ENCODE measurements at regions not wholly inside any gene's neighbourhood (a gene's known extent, or its start where the extent isn't known, plus 50 kb on each side); places are given as distances from the start of the nearest gene placed in this dataset.
"Not testable (repeated sequence)": the region's sequence is repeated elsewhere in the genome, so short reads cannot be mapped to it uniquely, and the experiment has no call there.

- DNase-seq (ENCODE audit: low read depth in 4 of 4, low spot score in 2 of 4): no peak
Observed at GRCh38 chr14:101289230-101289690, 272.0 kb upstream of the DIO3 start.

DNA sequence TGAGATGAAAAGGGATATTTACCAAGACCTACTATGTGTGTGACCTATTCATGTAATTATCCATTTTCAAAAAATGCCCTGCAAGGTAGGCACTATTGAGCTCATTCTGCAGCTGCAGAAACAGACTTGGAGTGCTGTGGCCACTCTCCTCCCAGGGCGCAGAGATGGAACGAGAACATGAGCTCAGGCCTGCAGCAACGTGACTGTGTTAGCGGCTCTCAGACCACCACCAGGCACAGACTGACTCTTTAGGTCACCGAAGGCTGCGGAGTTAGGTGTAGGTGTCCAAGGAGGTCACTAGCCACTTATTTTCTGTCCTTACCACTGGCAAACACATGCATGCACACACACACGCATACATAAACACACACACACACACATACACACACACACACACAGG lies 271.4 kb upstream of the DIO3 start:
- no peak for DNase-seq (ENCODE audit: low read depth in 4 of 4, low spot score in 2 of 4)

DNA sequence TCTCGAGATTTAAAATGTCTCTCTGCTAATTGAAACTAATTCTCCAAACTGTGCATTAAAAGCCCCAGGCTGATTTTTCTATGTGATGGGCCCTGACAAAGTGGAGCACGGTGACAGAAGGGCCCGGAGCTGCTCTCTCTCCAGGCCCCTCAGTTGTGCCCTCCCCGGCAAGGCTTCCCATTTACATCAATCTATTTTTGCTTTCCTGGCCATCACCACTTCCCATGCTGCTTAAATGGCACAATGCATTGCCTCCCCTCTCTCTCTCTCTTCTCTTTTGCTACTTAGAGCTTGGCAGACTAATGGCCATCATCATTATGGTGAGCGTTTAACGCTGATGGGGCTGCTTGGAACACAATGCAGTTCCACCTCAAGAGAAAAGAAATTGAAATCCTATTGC lies 270.7 kb upstream of the DIO3 start:
- DNase-seq (ENCODE audit: low read depth in 4 of 4, low spot score in 2 of 4): no peak

- DNase-seq (ENCODE audit: low read depth in 4 of 4, low spot score in 2 of 4): no peak
Observed at GRCh38 chr14:101291390-101291789, 269.9 kb upstream of the DIO3 start.

- no peak for DNase-seq (ENCODE audit: low read depth in 4 of 4, low spot score in 2 of 4)
Observed at GRCh38 chr14:101292448-101292847, 268.8 kb upstream of the DIO3 start.

DNA sequence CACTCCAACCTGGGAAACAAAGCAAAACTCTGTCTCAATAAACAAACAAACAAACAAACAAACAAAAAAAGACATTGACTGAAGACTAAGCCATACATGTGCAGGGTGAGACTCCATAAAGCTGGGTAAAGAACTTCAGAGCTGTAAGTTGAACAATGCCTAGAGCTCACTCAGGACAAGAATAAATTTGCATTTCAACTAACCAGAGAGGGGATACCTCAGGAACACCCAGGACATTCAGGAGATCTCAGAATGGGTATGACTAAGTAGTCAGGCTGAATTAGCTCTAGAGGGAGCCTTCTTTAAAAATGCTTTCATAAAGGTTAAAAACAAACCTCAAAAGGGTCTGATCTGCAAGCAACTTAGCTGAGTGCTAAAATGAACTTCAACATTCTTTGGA lies 267.7 kb upstream of the DIO3 start:
- DNase-seq (ENCODE audit: low read depth in 4 of 4, low spot score in 2 of 4): no peak

- no peak for DNase-seq (ENCODE audit: low read depth in 4 of 4, low spot score in 2 of 4)
Observed at GRCh38 chr14:101294136-101294535, 267.2 kb upstream of the DIO3 start.

- DNase-seq (ENCODE audit: low read depth in 4 of 4, low spot score in 2 of 4): not testable (repeated sequence)
Observed at GRCh38 chr14:101299781-101300180, 261.5 kb upstream of the DIO3 start.

- DNase-seq (ENCODE audit: low read depth in 4 of 4, low spot score in 2 of 4): no peak
Observed at GRCh38 chr14:101301011-101301410, 260.3 kb upstream of the DIO3 start.

GRCh38 chr14:101307162-101307561 lies 254.1 kb upstream of the DIO3 start:
- DNase-seq (ENCODE audit: low read depth in 4 of 4, low spot score in 2 of 4): not testable (repeated sequence)

- not testable (repeated sequence) for DNase-seq (ENCODE audit: low read depth in 4 of 4, low spot score in 2 of 4)
Observed at GRCh38 chr14:101311186-101311585, 250.1 kb upstream of the DIO3 start.

- no peak for DNase-seq (ENCODE audit: low read depth in 4 of 4, low spot score in 2 of 4)
Observed at GRCh38 chr14:101313268-101313667, 248.0 kb upstream of the DIO3 start.

- no peak for DNase-seq (ENCODE audit: low read depth in 4 of 4, low spot score in 2 of 4)
Observed at GRCh38 chr14:101315802-101316296, 245.4 kb upstream of the DIO3 start.

GRCh38 chr14:101318271-101318670 lies 243.0 kb upstream of the DIO3 start:
- no peak for DNase-seq (ENCODE audit: low read depth in 4 of 4, low spot score in 2 of 4)

DNA sequence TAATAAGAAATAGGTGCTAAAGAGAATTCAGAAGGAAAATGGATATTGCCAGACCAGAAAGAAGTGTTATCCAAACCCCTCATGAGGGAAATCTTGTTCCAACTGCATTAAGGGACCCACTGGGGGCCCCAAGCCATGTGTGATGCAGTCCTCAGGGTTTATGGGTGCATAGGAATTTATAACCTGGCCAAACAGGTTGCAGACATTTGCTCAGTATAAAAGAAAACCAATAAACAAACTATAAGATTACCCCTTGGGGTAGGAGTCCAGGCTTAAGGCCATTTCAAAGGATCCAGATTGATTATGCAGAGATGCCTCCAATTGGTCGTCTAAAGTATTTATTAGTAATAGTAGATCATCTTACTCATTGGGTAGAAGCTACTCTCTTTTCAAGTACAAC lies 240.9 kb upstream of the DIO3 start:
- DNase-seq (ENCODE audit: low read depth in 4 of 4, low spot score in 2 of 4): no peak

GRCh38 chr14:101322223-101322622 lies 239.1 kb upstream of the DIO3 start:
- no peak for DNase-seq (ENCODE audit: low read depth in 4 of 4, low spot score in 2 of 4)

DNA sequence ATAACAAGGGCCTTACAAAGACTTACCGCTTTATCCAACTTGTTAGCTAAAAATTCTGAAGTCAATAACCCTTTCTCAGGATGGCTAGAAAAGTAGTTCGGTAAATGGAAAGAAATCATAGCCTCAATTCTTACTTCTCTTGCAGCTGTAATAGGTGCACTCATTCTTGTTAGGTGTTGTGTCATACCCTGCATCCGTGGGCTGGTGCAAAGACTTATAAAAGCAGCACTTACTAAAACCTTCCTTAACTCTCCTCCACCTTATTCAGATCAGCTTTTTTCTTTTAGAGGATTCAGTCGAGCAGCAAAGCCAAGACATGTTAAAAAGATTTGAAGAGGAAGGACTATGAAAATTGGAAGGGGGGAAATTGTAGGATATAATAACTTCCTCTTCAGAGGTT lies 238.2 kb upstream of the DIO3 start:
- DNase-seq (ENCODE audit: low read depth in 4 of 4, low spot score in 2 of 4): no peak

DNA sequence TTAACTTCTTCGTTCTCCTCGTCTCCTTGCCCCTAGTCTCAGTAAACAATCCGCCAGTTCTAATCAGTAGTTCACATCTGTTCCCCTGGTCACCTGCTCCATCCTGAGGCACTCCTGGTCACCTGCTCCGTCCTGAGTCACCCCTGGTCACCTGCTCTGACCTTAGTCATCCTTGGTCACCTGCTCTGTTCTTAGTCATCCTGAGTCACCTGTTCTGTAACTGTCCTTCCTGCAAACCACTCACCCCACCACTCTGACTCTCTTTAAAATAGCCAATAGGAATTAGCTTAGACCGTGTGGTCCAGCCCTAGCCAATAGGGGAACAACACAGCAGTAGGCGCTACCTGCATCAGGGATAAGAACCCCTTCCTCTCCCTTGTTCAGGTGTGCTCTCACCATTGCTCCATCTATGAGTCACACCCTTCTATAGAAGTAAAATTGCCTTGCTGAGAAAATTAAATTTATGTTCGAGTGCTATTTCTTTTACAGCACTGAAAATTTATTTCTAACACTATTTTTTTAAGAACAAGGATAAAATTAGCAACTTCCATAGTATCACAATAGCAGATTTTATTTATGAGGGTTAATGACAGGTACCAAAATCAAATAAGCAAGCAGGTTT lies 237.6 kb upstream of the DIO3 start:
- not testable (repeated sequence) for DNase-seq (ENCODE audit: low read depth in 4 of 4, low spot score in 2 of 4)

DNA sequence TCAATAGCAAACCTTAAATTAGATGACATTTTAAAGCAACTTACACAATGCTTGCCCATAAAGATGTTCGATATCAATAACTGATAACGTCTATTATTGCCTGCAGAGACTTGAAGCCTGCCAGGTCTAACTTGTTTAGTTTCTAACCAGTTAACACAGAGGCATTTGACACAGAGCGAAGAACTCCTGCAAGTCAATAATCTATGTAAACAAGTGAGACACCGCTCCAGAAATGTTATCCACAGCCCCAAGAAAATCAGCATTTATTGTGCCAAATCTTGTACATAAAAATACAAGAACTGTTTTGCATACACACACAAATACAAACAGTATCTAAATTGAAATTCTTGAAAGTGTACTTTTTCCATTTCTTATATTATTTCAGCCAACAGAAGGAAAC lies 236.0 kb upstream of the DIO3 start:
- DNase-seq (ENCODE audit: low read depth in 4 of 4, low spot score in 2 of 4): no peak

- no peak for DNase-seq (ENCODE audit: low read depth in 4 of 4, low spot score in 2 of 4)
Observed at GRCh38 chr14:101328412-101329028, 232.8 kb upstream of the DIO3 start.

- DNase-seq (ENCODE audit: low read depth in 4 of 4, low spot score in 2 of 4): no peak
Observed at GRCh38 chr14:101330416-101331140, 230.7 kb upstream of the DIO3 start.

DNA sequence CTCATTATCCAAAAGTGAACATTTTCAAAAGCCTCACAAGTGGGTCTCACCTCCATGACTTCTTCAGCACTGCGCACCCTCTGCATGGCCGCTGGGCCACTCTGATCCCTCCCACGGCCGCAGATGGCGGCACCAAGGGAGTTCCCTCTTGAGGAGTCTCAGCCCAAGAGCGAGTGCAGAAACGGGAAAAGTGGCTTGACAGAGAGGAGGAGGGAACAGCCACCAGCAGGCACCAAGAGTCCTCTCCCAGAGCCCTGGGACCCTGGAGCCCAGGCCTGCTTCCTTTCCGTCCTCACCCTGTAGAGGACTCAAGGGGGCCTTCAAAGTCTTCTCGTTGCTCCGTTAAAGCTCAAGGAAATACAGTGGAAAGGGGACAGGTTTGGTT lies 230.2 kb upstream of the DIO3 start:
- DNase-seq (ENCODE audit: low read depth in 4 of 4, low spot score in 2 of 4): no peak

Data from left renal cortex interstitium (tissue), 4 donors.